Body of pancreas (tissue), 4 donors: ENCODE measurements at regions not wholly inside any gene's neighbourhood (a gene's known extent, or its start where the extent isn't known, plus 50 kb on each side); places are given as distances from the start of the nearest gene placed in this dataset.

ENCODE experiments used
- CTCF ChIP-seq, 7 experiments: fragments of 450-650 bp in 4 of 7; fragments of 200-600 bp in 3 of 7; sonication (generic) in 3 of 7; IDR thresholded peaks; one replicate each; pipeline ENCODE4 v1.5.1; 2016 to 2019; ENCODE audit warnings: antibody characterized with exemption in 7 of 7
- POLR2A ChIP-seq, 3 donors: fragments of 450-650 bp; IDR thresholded peaks; one replicate each; pipeline ENCODE4 v1.6.1; 2016; ENCODE audit warnings: antibody characterized with exemption in 3 of 3, mild to moderate bottlenecking in 2 of 3

- no peak for TF ChIP-seq CTCF (IDR thresholded peaks at IDR 0.05)
- TF ChIP-seq POLR2A (IDR thresholded peaks at IDR 0.05), result no peak
These were observed 102.3 kb upstream of the CSF3R start for GRCh38 chr1:36584874-36585453.
